ENCODE measurements at regions not wholly inside any gene's neighbourhood (a gene's known extent, or its start where the extent isn't known, plus 50 kb on each side); places are given as distances from the start of the nearest gene placed in this dataset.

DNA sequence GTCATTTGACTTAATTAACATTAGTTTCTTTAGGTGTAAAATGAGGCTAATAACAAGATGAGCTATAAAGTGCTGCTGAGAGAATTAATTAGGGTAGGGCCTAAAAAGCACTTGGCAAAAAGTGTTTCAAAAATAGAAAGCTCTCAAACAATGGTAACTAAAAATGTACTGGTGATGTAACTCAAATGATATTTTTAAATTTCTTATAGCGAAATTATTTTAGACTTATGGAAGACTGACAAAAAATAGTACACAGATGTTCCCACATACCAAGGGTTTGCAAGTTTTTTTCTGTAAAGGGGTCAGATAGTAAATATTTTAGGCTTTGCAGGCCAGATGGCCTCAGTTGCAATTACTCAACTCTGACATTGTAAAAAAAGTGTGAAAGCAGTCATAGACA lies 190.7 kb upstream of the UFL1 start:
- no peaks in the 10 kb centered on the region for H3K9me3 ChIP-seq (ENCODE audit: low read length)
- no TSS peak for BruUV-seq (replicated peaks)
- no peak overlapping the region for H3K4me2 ChIP-seq (ENCODE audit: low read depth, low read length)
- no peak for DNase-seq (ENCODE audit: low spot score)
- no peaks in the 10 kb centered on the region for H3K36me3 ChIP-seq (replicated peaks in 1 of 2; ENCODE audit: control insufficient read depth in 1 of 2, insufficient read depth in 2 of 2, low read length in 2 of 2)
- no peak overlapping the region for H3K27ac ChIP-seq (ENCODE audit: extremely low read length, insufficient read depth, low read length)
- no peak overlapping the region for H2AFZ ChIP-seq (ENCODE audit: low read length)
- POLR2A ChIA-PET = no interaction called here
- H3K79me2 ChIP-seq (ENCODE audit: insufficient read depth, low read length) = no peaks in the 10 kb centered on the region
- no peaks in the 10 kb centered on the region for H3K27me3 ChIP-seq (ENCODE audit: control insufficient read depth in 1 of 2, insufficient read depth in 2 of 2, low read length in 2 of 2)
- in situ Hi-C loops (cut with HindIII; ENCODE audit: extremely low pct_ligation_motif_present, low pct_unique_long_range_greater_than_20kb) (no loop called here), intact Hi-C loops (cut with micrococcal nuclease; ENCODE audit: unreplicated experiment) (no loop called here)
- H3K4me3 ChIP-seq (replicated peaks in 1 of 3; ENCODE audit: insufficient read depth in 1 of 3, low read depth in 2 of 3, low read length in 3 of 3) = no peak overlapping the region
- WGBS (ENCODE audit: low lambda C conversion rate) = 0% methylated on average over 1 of the region's 1 CpG
- CTCF ChIA-PET (ENCODE audit: low intra/inter-chr PET ratio, low total read pairs) = no interaction called here
- no peak overlapping the region for H3K9ac ChIP-seq (ENCODE audit: insufficient read depth, low read depth, low read length)
- no peak for ATAC-seq
- no peaks in the 10 kb centered on the region for H4K20me1 ChIP-seq (ENCODE audit: insufficient read depth, low read length)
- FAIRE-seq = no peak
- no peaks in the 10 kb centered on the region for H3K4me1 ChIP-seq (ENCODE audit: insufficient read depth, low read length)
- TF ChIP-seq ZNF747 (CRISPR knock-in tag; IDR thresholded peaks at IDR 0.05; ENCODE audit: borderline replicate concordance) = no peak
- TF ChIP-seq SUZ12 (IDR thresholded peaks at IDR 0.05; ENCODE audit: low read depth, low read length) = no peak
- TF ChIP-seq ZUFSP (CRISPR knock-in tag; IDR thresholded peaks at IDR 0.05; ENCODE audit: borderline replicate concordance) = no peak
- TF ChIP-seq NR2F1 (CRISPR knock-in tag; IDR thresholded peaks at IDR 0.05) = no peak
- TF ChIP-seq GLMP (CRISPR knock-in tag; IDR thresholded peaks at IDR 0.05; ENCODE audit: borderline replicate concordance) = no peak
- no peak for TF ChIP-seq ZNF616 (CRISPR knock-in tag; IDR thresholded peaks at IDR 0.05; ENCODE audit: low read depth)
- TF ChIP-seq ZNF34 (CRISPR knock-in tag; IDR thresholded peaks at IDR 0.05; ENCODE audit: borderline replicate concordance) = no peak
- no peak for TF ChIP-seq TBP (CRISPR knock-in tag; IDR thresholded peaks at IDR 0.05)
- TF ChIP-seq ZNF414 (CRISPR knock-in tag; IDR thresholded peaks at IDR 0.05) = no peak
- TF ChIP-seq ZNF790 (CRISPR knock-in tag; IDR thresholded peaks at IDR 0.05; ENCODE audit: borderline replicate concordance) = no peak
- no peak for TF ChIP-seq ZMYM4 (CRISPR knock-in tag; IDR thresholded peaks at IDR 0.05)
- TF ChIP-seq ZFYVE20 (CRISPR knock-in tag; IDR thresholded peaks at IDR 0.05; ENCODE audit: borderline replicate concordance, low read depth) = no peak
- no peak for TF ChIP-seq RFX3 (CRISPR knock-in tag; IDR thresholded peaks at IDR 0.05)
- no peak for TF ChIP-seq TAF1 (CRISPR knock-in tag; IDR thresholded peaks at IDR 0.05)
- TF ChIP-seq MXD3 (CRISPR knock-in tag; IDR thresholded peaks at IDR 0.05) = no peak
